RPMI8226 (cell line): ENCODE measurements at regions not wholly inside any gene's neighbourhood (a gene's known extent, or its start where the extent isn't known, plus 50 kb on each side); places are given as distances from the start of the nearest gene placed in this dataset.
"Not testable (repeated sequence)": the region's sequence is repeated elsewhere in the genome, so short reads cannot be mapped to it uniquely, and the experiment has no call there.

ENCODE experiments used
- DNase-seq: peaks from one replicate; pipeline ENCODE4 v3.0.0-alpha.2; 2015

- no peak for DNase-seq
Measured at GRCh38 chrX:129071390-129071789, 451.9 kb downstream of the SMARCA1 start.

GRCh38 chrX:129065895-129066294 is 457.4 kb downstream of the SMARCA1 start:
- DNase-seq, result no peak

GRCh38 chrX:129058405-129058804 is 464.9 kb downstream of the SMARCA1 start:
- DNase-seq, result no peak

- no peak for DNase-seq
Measured at GRCh38 chrX:129043138-129043537, 480.2 kb downstream of the SMARCA1 start.

GRCh38 chrX:129041319-129041718 is 482.0 kb downstream of the SMARCA1 start:
- no peak for DNase-seq

- no peak for DNase-seq
Measured at GRCh38 chrX:129040124-129040523, 483.2 kb downstream of the SMARCA1 start.

- DNase-seq, result no peak
Measured at GRCh38 chrX:129039176-129039575, 484.1 kb downstream of the SMARCA1 start.

GRCh38 chrX:129037389-129037788 is 485.9 kb downstream of the SMARCA1 start:
- no peak for DNase-seq

GRCh38 chrX:129035180-129035579 is 488.1 kb downstream of the SMARCA1 start:
- no peak for DNase-seq

GRCh38 chrX:129034196-129034595 is 489.1 kb downstream of the SMARCA1 start:
- DNase-seq, result no peak

GRCh38 chrX:129026202-129026601 is 497.1 kb downstream of the SMARCA1 start:
- DNase-seq, result no peak

GRCh38 chrX:129025376-129025775 is 497.9 kb downstream of the SMARCA1 start:
- no peak for DNase-seq

GRCh38 chrX:129019412-129019811 is 503.9 kb downstream of the SMARCA1 start:
- no peak for DNase-seq

- no peak for DNase-seq
Measured at GRCh38 chrX:129015381-129015780, 507.9 kb downstream of the SMARCA1 start.

GRCh38 chrX:129013574-129013973 is 509.7 kb downstream of the SMARCA1 start:
- no peak for DNase-seq

- DNase-seq, result no peak
Measured at GRCh38 chrX:129007631-129008030, 515.7 kb downstream of the SMARCA1 start.

GRCh38 chrX:129006491-129006890 is 516.8 kb downstream of the SMARCA1 start:
- no peak for DNase-seq

GRCh38 chrX:129000797-129001196 is 522.5 kb downstream of the SMARCA1 start:
- DNase-seq, result no peak

GRCh38 chrX:129000018-129000417 is 523.3 kb downstream of the SMARCA1 start:
- DNase-seq, result no peak

- DNase-seq, result no peak
Measured at GRCh38 chrX:128992107-128992971, 531.0 kb downstream of the SMARCA1 start.

GRCh38 chrX:128975745-128976144 is 547.5 kb downstream of the SMARCA1 start:
- DNase-seq, result peak; percentile 33

GRCh38 chrX:128973033-128973432 is 550.3 kb downstream of the SMARCA1 start:
- peak; percentile 3 for DNase-seq

GRCh38 chrX:128961290-128961689 is 562.0 kb downstream of the SMARCA1 start:
- no peak for DNase-seq

GRCh38 chrX:128954697-128955096 is 568.6 kb downstream of the SMARCA1 start:
- not testable (repeated sequence) for DNase-seq

GRCh38 chrX:128931071-128931470 is 592.2 kb downstream of the SMARCA1 start:
- DNase-seq, result no peak
